PFSK-1 (cell line): ENCODE measurements at regions not wholly inside any gene's neighbourhood (a gene's known extent, or its start where the extent isn't known, plus 50 kb on each side); places are given as distances from the start of the nearest gene placed in this dataset.

Experiments
- POLR2AphosphoS5 ChIP-seq: IDR thresholded peaks from 2 replicates; pipeline ENCODE4 v1.6.1; 2012; ENCODE audit warnings: low read depth, mild to moderate bottlenecking, control low read depth, low read length, moderate library complexity
- REST ChIP-seq, 2 experiments: IDR thresholded peaks; 2 replicates each; pipeline versions ENCODE4 v1.6.1 to v1.8.0; 2011 to 2012; ENCODE audit warnings: low read depth in 2 of 2, low read length in 2 of 2, control low read depth in 1 of 2, inconsistent platforms in 1 of 2, mild to moderate bottlenecking in 1 of 2, moderate library complexity in 1 of 2; ENCODE audit not compliant: insufficient read depth in 1 of 2
- TAF1 ChIP-seq: IDR thresholded peaks from 2 replicates; pipeline ENCODE4 v1.6.1; 2012; ENCODE audit warnings: low read length, control low read depth, borderline replicate concordance; ENCODE audit not compliant: insufficient read depth

- TF ChIP-seq POLR2AphosphoS5 (no peak), REST (IDR thresholded peaks at IDR 0.05; ENCODE audit: insufficient read depth in 1 of 2, low read depth in 2 of 2, low read length in 2 of 2) (no peak), TAF1 (no peak)
Measured at GRCh38 chr9:78900500-78900899, 603.6 kb downstream of the PSAT1 start.
